K562 (cell line): ENCODE measurements at regions not wholly inside any gene's neighbourhood (a gene's known extent, or its start where the extent isn't known, plus 50 kb on each side); places are given as distances from the start of the nearest gene placed in this dataset.

Source experiments
- ATAC-seq: fragments of 200-7000 bp; cut with Tn5 transposase; 3 replicates; pipeline ENCODE4 v1.9.1; 2020; ENCODE audit warnings: moderate library complexity
- BruUV-seq: library from RNA; stranded (reverse); fragments of 400-500 nt; replicated peaks from 2 replicates; lab custom pipeline; 2021; lab: Mats Ljungman, UMichigan
- CTCF ChIA-PET: fragments of 300-600 bp; formaldehyde crosslinking; extraction: SDS; loops from one replicate; lab custom pipeline; 2021; ENCODE audit warnings: low intra/inter-chr PET ratio; lab: Yijun Ruan, JAX
- POLR2A ChIA-PET: fragments of 300-600, 350-650 bp; sonication (Branson Sonifier 250); formaldehyde crosslinking; extraction: SDS; loops from one replicate; lab custom pipeline; 2021; ENCODE audit warnings: antibody characterized with exemption, inconsistent platforms; lab: Yijun Ruan, JAX
- DNase-seq, 4 experiments: peaks; one replicate each; pipeline versions ENCODE4 v3.0.0 to v3.0.0-alpha.2; 2011 to 2018; ENCODE audit warnings: low spot score in 3 of 4, mixed read lengths in 3 of 4; ENCODE audit errors: extremely low read depth in 1 of 4
- FAIRE-seq: peaks from 2 replicates; lab custom pipeline; 2011; peaks lifted over from hg19 to GRCh38; lab: Jason Lieb, UNC
- H2AFZ ChIP-seq: 2 replicates; pipeline ENCODE4 v1.6.0; 2011; ENCODE audit warnings: low read depth, low read length, control low read depth, inconsistent platforms
- H3K27ac ChIP-seq: fragments of 200-600 bp; 3 replicates; pipeline ENCODE4 v1.8.0; 2011; ENCODE audit warnings: low read depth, mild to moderate bottlenecking, control low read depth, inconsistent platforms, low read length, moderate library complexity, mixed read lengths; ENCODE audit errors: extremely low read depth
- H3K27me3 ChIP-seq, 2 experiments: fragments of 300-600 bp in 1 of 2; 2 replicates in 1 of 2; 3 replicates in 1 of 2; pipeline versions ENCODE4 v1.6.0 to v1.8.0; 2011; ENCODE audit warnings: inconsistent platforms in 2 of 2, low read length in 2 of 2, mild to moderate bottlenecking in 1 of 2, mixed read lengths in 1 of 2, moderate library complexity in 1 of 2; ENCODE audit not compliant: control insufficient read depth in 2 of 2, insufficient read depth in 2 of 2
- H3K36me3 ChIP-seq: fragments of 300-600 bp; 3 replicates; pipeline ENCODE4 v1.8.0; 2011; ENCODE audit warnings: mild to moderate bottlenecking, low read length, inconsistent platforms; ENCODE audit not compliant: control insufficient read depth, insufficient read depth
- H3K4me1 ChIP-seq, 2 experiments: fragments of 200-600 bp in 1 of 2; replicated peaks in 1 of 2; 2 replicates in 1 of 2; 3 replicates in 1 of 2; pipeline versions ENCODE4 v1.5.1 to v1.8.0; 2011; ENCODE audit warnings: inconsistent platforms in 2 of 2, low read length in 2 of 2, mild to moderate bottlenecking in 1 of 2, mixed read lengths in 1 of 2, moderate library complexity in 1 of 2; ENCODE audit not compliant: control insufficient read depth in 2 of 2, insufficient read depth in 2 of 2
- H3K4me2 ChIP-seq: 2 replicates; pipeline ENCODE4 v1.6.1; 2011; ENCODE audit warnings: low read length, control low read depth, inconsistent platforms, mixed read lengths; ENCODE audit not compliant: insufficient read depth
- H3K4me3 ChIP-seq: fragments of 200-600 bp; sonication (generic), shearing (Covaris generic); 2 replicates; pipeline ENCODE4 v1.5.1; 2016; ENCODE audit warnings: control low read depth, inconsistent platforms
- H3K79me2 ChIP-seq: fragments of 200-600 bp; 3 replicates; pipeline ENCODE4 v1.8.0; 2011; ENCODE audit warnings: low read length, inconsistent platforms; ENCODE audit not compliant: control insufficient read depth, insufficient read depth
- H3K9ac ChIP-seq, 2 experiments: 2 replicates each; pipeline versions ENCODE4 v1.6.0 to v1.6.1; 2011; ENCODE audit warnings: low read depth in 2 of 2, low read length in 2 of 2, control low read depth in 1 of 2, inconsistent platforms in 1 of 2, mild to moderate bottlenecking in 1 of 2, mixed read lengths in 1 of 2; ENCODE audit not compliant: insufficient read depth in 1 of 2
- H3K9me1 ChIP-seq: one replicate; pipeline ENCODE4 v1.6.0; 2011; ENCODE audit warnings: inconsistent platforms, mild to moderate bottlenecking, low read length, moderate library complexity; ENCODE audit not compliant: control insufficient read depth, insufficient read depth
- H3K9me3 ChIP-seq: replicated peaks from 2 replicates; pipeline ENCODE4 v1.5.1; 2011; ENCODE audit warnings: low read depth, low read length, inconsistent platforms; ENCODE audit not compliant: control insufficient read depth, insufficient read depth
- H4K20me1 ChIP-seq: replicated peaks from 2 replicates; pipeline ENCODE4 v1.6.1; 2011; ENCODE audit warnings: low read length, inconsistent platforms, mixed read lengths; ENCODE audit not compliant: control insufficient read depth, insufficient read depth
- BACH1 ChIP-seq: fragments of 200-800 bp; sonication (Bioruptor generic); IDR thresholded peaks from 2 replicates; pipeline ENCODE4 v1.6.1; 2016; ENCODE audit warnings: missing genetic modification characterization, missing compliant biosample characterization
- EGR1 ChIP-seq: fragments of 450-650 bp; conservative IDR thresholded peaks from 2 replicates; pipeline ENCODE4 v1.6.1; 2017; ENCODE audit warnings: mild to moderate bottlenecking
- FOXP4 ChIP-seq: sonication (generic); formaldehyde crosslinking; IDR thresholded peaks from 2 replicates; pipeline ENCODE4 v1.8.0; 2022; ENCODE audit warnings: mild to moderate bottlenecking, missing genetic modification reagents, borderline replicate concordance
- NCOR1 ChIP-seq: fragments of 450-650 bp; IDR thresholded peaks from 2 replicates; pipeline ENCODE4 v1.6.1; 2016; ENCODE audit warnings: mild to moderate bottlenecking, moderate library complexity
- NFRKB ChIP-seq: fragments of 450-650 bp; IDR thresholded peaks from 2 replicates; pipeline ENCODE4 v1.6.1; 2016; ENCODE audit warnings: low read depth
- NONO ChIP-seq, 2 experiments: fragments of 200-400 bp in 1 of 2; fragments of 450-650 bp in 1 of 2; formaldehyde crosslinking in 1 of 2; IDR thresholded peaks; 2 replicates each; pipeline ENCODE4 v1.6.1; 2017; ENCODE audit warnings: low read depth in 2 of 2, mild to moderate bottlenecking in 2 of 2, moderate library complexity in 2 of 2, low read length in 1 of 2
- NR2C2 ChIP-seq, 2 experiments: fragments of 200-800 bp in 1 of 2; sonication (Bioruptor generic) in 1 of 2; sonication (generic) in 1 of 2; formaldehyde crosslinking in 1 of 2; IDR thresholded peaks; 2 replicates each; pipeline versions ENCODE4 v1.6.1 to v1.8.0; 2016 to 2022; ENCODE audit warnings: mild to moderate bottlenecking in 1 of 2, missing compliant biosample characterization in 1 of 2, missing genetic modification characterization in 1 of 2, missing genetic modification reagents in 1 of 2
- RFX1 ChIP-seq: fragments of 450-650 bp; IDR thresholded peaks from 2 replicates; pipeline ENCODE4 v1.6.1; 2016; ENCODE audit warnings: mild to moderate bottlenecking, moderate library complexity
- SETDB1 ChIP-seq: IDR thresholded peaks from one replicate; pipeline ENCODE4 v1.6.1; 2012; ENCODE audit warnings: low read length, control low read depth, inconsistent platforms
- TAF7 ChIP-seq: fragments of 450-650 bp; IDR thresholded peaks from 2 replicates; pipeline ENCODE4 v1.6.1; 2016; ENCODE audit warnings: missing genetic modification characterization, missing compliant biosample characterization
- ZFP1 ChIP-seq: fragments of 450-650 bp; formaldehyde crosslinking; IDR thresholded peaks from 2 replicates; pipeline ENCODE4 v1.4.0; 2020; ENCODE audit warnings: mild to moderate bottlenecking, mixed read lengths
- ZNF263 ChIP-seq: sonication (generic); formaldehyde crosslinking; IDR thresholded peaks from 2 replicates; pipeline ENCODE4 v1.8.0; 2022; ENCODE audit warnings: mild to moderate bottlenecking, missing genetic modification reagents, borderline replicate concordance
- ZNF444 ChIP-seq: fragments of 250-450 bp; sonication (Bioruptor Pico); IDR thresholded peaks from 2 replicates; pipeline ENCODE4 v1.4.0; 2020; ENCODE audit warnings: mild to moderate bottlenecking, moderate library complexity
- ZNF561 ChIP-seq: fragments of 450-650 bp; formaldehyde crosslinking; conservative IDR thresholded peaks from 2 replicates; pipeline ENCODE4 v1.4.0; 2020; ENCODE audit warnings: mild to moderate bottlenecking, moderate library complexity
- ZNF75A ChIP-seq: fragments of 450-650 bp; formaldehyde crosslinking; IDR thresholded peaks from 2 replicates; pipeline ENCODE4 v1.4.0; 2020; ENCODE audit warnings: mild to moderate bottlenecking
- ZNF764 ChIP-seq: fragments of 250-450 bp; sonication (Bioruptor Pico); IDR thresholded peaks from 2 replicates; pipeline ENCODE4 v1.4.0; 2020; ENCODE audit warnings: low read depth, mild to moderate bottlenecking, moderate library complexity
- WGBS: fragments of 100-300 bp; shearing (Covaris generic); methylation state at CpG from one replicate; pipeline ENCODE4 v1.1.6; 2016; ENCODE audit warnings: low coverage, mixed read lengths; ENCODE audit not compliant: insufficient coverage; ENCODE audit errors: missing lambda C conversion rate; 5-methylcytosine and 5-hydroxymethylcytosine counted together
- in situ Hi-C: fragments of 300-500 bp; cut with MboI; formaldehyde crosslinking; loops from 4 replicates; pipeline ENCODE4 v1.15.0; 2018; ENCODE audit warnings: inconsistent platforms, mixed read lengths
- intact Hi-C: fragments of 100-400 bp; cut with micrococcal nuclease; formaldehyde crosslinking; loops from 2 replicates; pipeline ENCODE4 v1.14.2; 2022
- TF ChIP-seq, protein P1 (sequence below): sonication (generic); formaldehyde crosslinking; IDR thresholded peaks from 2 replicates; pipeline ENCODE4 v1.9.0; 2022; ENCODE audit warnings: mild to moderate bottlenecking, missing genetic modification reagents
- TF ChIP-seq, protein P2 (sequence below): fragments of 250-450 bp; sonication (Bioruptor Pico); IDR thresholded peaks from 2 replicates; pipeline ENCODE4 v1.8.0; 2021; ENCODE audit warnings: moderate library complexity, mild to moderate bottlenecking, inconsistent platforms

DNA sequence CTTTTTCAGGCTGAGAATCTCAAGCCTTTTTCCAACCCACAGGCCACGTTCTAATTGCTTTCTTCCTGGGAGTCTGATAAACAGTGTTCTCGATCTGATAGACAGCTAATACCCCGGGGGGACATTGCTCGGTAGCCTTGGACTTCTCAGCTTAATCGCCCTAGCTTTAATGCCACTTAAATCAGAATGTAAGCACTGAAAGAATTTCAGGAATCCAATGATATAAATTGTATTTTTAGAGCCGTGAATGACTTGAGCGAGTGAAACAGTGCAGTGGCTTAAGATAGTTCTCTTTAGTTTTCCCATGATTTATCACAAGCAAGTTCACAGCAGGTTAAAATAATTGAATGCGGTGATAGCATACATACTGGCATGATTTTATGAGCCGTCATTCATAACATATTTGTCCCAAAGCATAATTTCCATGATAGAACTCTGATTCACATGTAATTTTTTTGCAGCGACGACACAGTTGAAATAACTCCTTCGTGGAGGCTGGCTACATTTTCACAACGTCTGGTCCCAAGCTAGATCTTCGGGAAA, 116.1 kb upstream of the MYOCD start:
- no peak for ATAC-seq
- DNase-seq = no peak
- Histone ChIP-seq H3K4me1 (no peaks in the 10 kb centered on the region), H3K27ac (no peak overlapping the region), H3K9ac (no peak overlapping the region), H3K9me1 (no peaks in the 10 kb centered on the region), H3K9me3 (no peaks in the 10 kb centered on the region), H2AFZ (no peak overlapping the region), H4K20me1 (no peaks in the 10 kb centered on the region), H3K36me3 (no peaks in the 10 kb centered on the region), H3K4me3 (no peak overlapping the region), H3K4me2 (no peak overlapping the region), H3K27me3 (no peaks in the 10 kb centered on the region; a peak in 1 of 5 replicates), H3K79me2 (no peaks in the 10 kb centered on the region)
- TF ChIP-seq EGR1 (no peak), NCOR1 (no peak), RFX1 (no peak), NFRKB (no peak), ZNF561 (CRISPR knock-in tag) (no peak), SETDB1 (no peak), ZNF263 (CRISPR knock-in tag) (no peak), NR2C2 (CRISPR knock-in tag; IDR thresholded peaks at IDR 0.05) (no peak), NR2C2 (tag; IDR thresholded peaks at IDR 0.05) (no peak), ZNF75A (CRISPR knock-in tag) (no peak), BACH1 (no peak), ZNF764 (CRISPR knock-in tag) (no peak), FOXP4 (CRISPR knock-in tag) (no peak), ZNF444 (CRISPR knock-in tag) (no peak), NONO (IDR thresholded peaks at IDR 0.05; ENCODE audit: low read depth in 2 of 2, low read length in 1 of 2) (no peak), ZFP1 (CRISPR knock-in tag) (no peak), TAF7 (tag) (no peak)
- TF ChIP-seq, protein P1, sequence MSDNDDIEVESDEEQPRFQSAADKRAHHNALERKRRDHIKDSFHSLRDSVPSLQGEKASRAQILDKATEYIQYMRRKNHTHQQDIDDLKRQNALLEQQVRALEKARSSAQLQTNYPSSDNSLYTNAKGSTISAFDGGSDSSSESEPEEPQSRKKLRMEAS (CRISPR knock-in tag) = no peak
- TF ChIP-seq, protein P2, sequence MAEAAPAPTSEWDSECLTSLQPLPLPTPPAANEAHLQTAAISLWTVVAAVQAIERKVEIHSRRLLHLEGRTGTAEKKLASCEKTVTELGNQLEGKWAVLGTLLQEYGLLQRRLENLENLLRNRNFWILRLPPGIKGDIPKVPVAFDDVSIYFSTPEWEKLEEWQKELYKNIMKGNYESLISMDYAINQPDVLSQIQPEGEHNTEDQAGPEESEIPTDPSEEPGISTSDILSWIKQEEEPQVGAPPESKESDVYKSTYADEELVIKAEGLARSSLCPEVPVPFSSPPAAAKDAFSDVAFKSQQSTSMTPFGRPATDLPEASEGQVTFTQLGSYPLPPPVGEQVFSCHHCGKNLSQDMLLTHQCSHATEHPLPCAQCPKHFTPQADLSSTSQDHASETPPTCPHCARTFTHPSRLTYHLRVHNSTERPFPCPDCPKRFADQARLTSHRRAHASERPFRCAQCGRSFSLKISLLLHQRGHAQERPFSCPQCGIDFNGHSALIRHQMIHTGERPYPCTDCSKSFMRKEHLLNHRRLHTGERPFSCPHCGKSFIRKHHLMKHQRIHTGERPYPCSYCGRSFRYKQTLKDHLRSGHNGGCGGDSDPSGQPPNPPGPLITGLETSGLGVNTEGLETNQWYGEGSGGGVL (CRISPR knock-in tag) = no peak
- ChIA-PET POLR2A (no interaction called here), CTCF (no interaction called here)
- intact Hi-C loops (loop anchor here (10.0 kb wide), 1 partner anchor 195 kb away; no protein-coding TSS in a partner anchor), in situ Hi-C loops (no loop called here)
- BruUV-seq = no TSS peak
- 3% methylated on average over 13 of the region's 14 CpGs for WGBS
- FAIRE-seq = no peak
